GM23338 (cell line): ENCODE measurements at regions not wholly inside any gene's neighbourhood (a gene's known extent, or its start where the extent isn't known, plus 50 kb on each side); places are given as distances from the start of the nearest gene placed in this dataset.

Source experiments
- ATAC-seq: fragments of 200-7000 bp; cut with Tn5 transposase; 3 replicates; pipeline ENCODE4 v1.9.1; 2020
- DNase-seq: peaks from one replicate; pipeline ENCODE4 v3.0.0-alpha.2; 2015; ENCODE audit warnings: low spot score
- H2AFZ ChIP-seq: fragments of 200-600 bp; sonication (generic); 2 replicates; pipeline ENCODE4 v1.8.0; 2016; ENCODE audit warnings: antibody characterized with exemption, mild to moderate bottlenecking, moderate library complexity
- H3F3A ChIP-seq: fragments of 200-600 bp; sonication (generic); replicated peaks from 2 replicates; pipeline ENCODE4 v1.8.0; 2017; ENCODE audit warnings: antibody characterized with exemption, mixed run types, low read depth
- H3K27ac ChIP-seq: fragments of 200-600 bp; sonication (generic); 2 replicates; pipeline ENCODE4 v1.6.1; 2016; ENCODE audit warnings: low read depth
- H3K27me3 ChIP-seq: fragments of 200-600 bp; sonication (generic); 2 replicates; pipeline ENCODE4 v1.8.0; 2016; ENCODE audit warnings: mild to moderate bottlenecking, mixed run types, moderate library complexity; ENCODE audit not compliant: insufficient read depth
- H3K36me3 ChIP-seq: fragments of 200-600 bp; sonication (generic); 2 replicates; pipeline ENCODE4 v1.8.0; 2016; ENCODE audit warnings: mild to moderate bottlenecking; ENCODE audit not compliant: insufficient read depth
- H3K4me1 ChIP-seq: fragments of 200-600 bp; sonication (generic); 2 replicates; pipeline ENCODE4 v1.8.0; 2016; ENCODE audit warnings: mild to moderate bottlenecking, moderate library complexity; ENCODE audit not compliant: insufficient read depth
- H3K4me2 ChIP-seq: fragments of 200-600 bp; sonication (generic); 2 replicates; pipeline ENCODE4 v1.7.1; 2017; ENCODE audit warnings: mixed run types
- H3K4me3 ChIP-seq: fragments of 200-600 bp; sonication (generic); 2 replicates; pipeline ENCODE4 v1.6.1; 2016; ENCODE audit warnings: mixed run types
- H3K79me2 ChIP-seq: fragments of 200-600 bp; sonication (generic); replicated peaks from 2 replicates; pipeline ENCODE4 v1.8.0; 2017; ENCODE audit warnings: mild to moderate bottlenecking; ENCODE audit not compliant: insufficient read depth
- H3K9me2 ChIP-seq: fragments of 200-600 bp; sonication (generic); 2 replicates; pipeline ENCODE4 v1.8.0; 2017; ENCODE audit not compliant: insufficient read depth
- H4K20me1 ChIP-seq: fragments of 200-600 bp; sonication (generic); replicated peaks from 2 replicates; pipeline ENCODE4 v1.8.0; 2017; ENCODE audit warnings: mild to moderate bottlenecking; ENCODE audit not compliant: insufficient read depth
- H3K27ac Mint-ChIP-seq: 2 replicates; pipeline ENCODE4 v1.8.0; 2020; ENCODE audit warnings: inconsistent platforms, mild to moderate bottlenecking, moderate library complexity, mixed read lengths
- H3K27me3 Mint-ChIP-seq: 3 replicates; pipeline ENCODE4 v1.8.0; 2022; ENCODE audit warnings: low read depth, mild to moderate bottlenecking, moderate library complexity, mixed read lengths, inconsistent platforms; ENCODE audit not compliant: insufficient read depth, poor library complexity
- H3K36me3 Mint-ChIP-seq: 3 replicates; pipeline ENCODE4 v1.8.0; 2021; ENCODE audit warnings: low read depth, mild to moderate bottlenecking, inconsistent platforms, moderate library complexity, mixed read lengths
- H3K4me1 Mint-ChIP-seq: 3 replicates; pipeline ENCODE4 v1.8.0; 2020; ENCODE audit warnings: mild to moderate bottlenecking, inconsistent platforms, mixed read lengths
- H3K4me3 Mint-ChIP-seq: 3 replicates; pipeline ENCODE4 v1.8.0; 2021; ENCODE audit warnings: moderate library complexity, mild to moderate bottlenecking, inconsistent platforms, mixed read lengths
- H3K9me3 Mint-ChIP-seq: 3 replicates; pipeline ENCODE4 v1.8.0; 2020; ENCODE audit warnings: moderate library complexity, mild to moderate bottlenecking, inconsistent platforms, mixed read lengths
- CREB1 ChIP-seq: fragments of 250-450 bp; sonication (Bioruptor Pico); IDR thresholded peaks from 2 replicates; pipeline ENCODE4 v1.5.0; 2020; ENCODE audit warnings: low read depth, mild to moderate bottlenecking, moderate library complexity
- EZH2 ChIP-seq: fragments of 200-600 bp; sonication (generic); IDR thresholded peaks from one replicate; pipeline ENCODE4 v1.8.0; 2017; ENCODE audit warnings: antibody characterized with exemption, mild to moderate bottlenecking, low read depth; ENCODE audit not compliant: unreplicated experiment
- EZH2phosphoT487 ChIP-seq: fragments of 200-600 bp; sonication (generic); IDR thresholded peaks from one replicate; pipeline ENCODE4 v1.8.1; 2018; ENCODE audit warnings: antibody characterized with exemption; ENCODE audit not compliant: unreplicated experiment
- JUNB ChIP-seq: IDR thresholded peaks from one replicate; pipeline ENCODE4 v1.6.1; 2016; ENCODE audit warnings: antibody characterized with exemption; ENCODE audit not compliant: unreplicated experiment
- NANOG ChIP-seq: IDR thresholded peaks from 2 replicates; pipeline ENCODE4 v1.6.1; 2016; ENCODE audit warnings: antibody characterized with exemption, borderline replicate concordance
- POLR2AphosphoS5 ChIP-seq: IDR thresholded peaks from 2 replicates; pipeline ENCODE4 v1.6.1; 2016; ENCODE audit warnings: antibody characterized with exemption, low read depth
- STAT1 ChIP-seq: IDR thresholded peaks from one replicate; pipeline ENCODE4 v1.6.1; 2016; ENCODE audit warnings: antibody characterized with exemption; ENCODE audit not compliant: unreplicated experiment
- ZNF114 ChIP-seq: fragments of 250-450 bp; sonication (Bioruptor Pico); IDR thresholded peaks from 2 replicates; pipeline ENCODE4 v1.5.0; 2020; ENCODE audit warnings: mild to moderate bottlenecking, moderate library complexity
- ZNF331 ChIP-seq: fragments of 250-450 bp; sonication (Bioruptor Pico); IDR thresholded peaks from 2 replicates; pipeline ENCODE4 v1.5.0; 2020; ENCODE audit warnings: low read depth, mild to moderate bottlenecking, moderate library complexity
- TF ChIP-seq, protein P1 (sequence below), 2 experiments: fragments of 200-600 bp in 1 of 2; sonication (generic) in 1 of 2; conservative IDR thresholded peaks; 2 replicates each; pipeline versions ENCODE4 v1.5.1 to v1.6.1; 2016 to 2017; ENCODE audit warnings: antibody characterized with exemption in 2 of 2, low read depth in 2 of 2, mild to moderate bottlenecking in 2 of 2, moderate library complexity in 1 of 2
- TF ChIP-seq, protein P2 (sequence below): IDR thresholded peaks from one replicate; pipeline ENCODE4 v1.6.1; 2018; ENCODE audit warnings: antibody characterized with exemption; ENCODE audit not compliant: unreplicated experiment
- TF ChIP-seq, protein P3 (sequence below): IDR thresholded peaks from 2 replicates; pipeline ENCODE4 v1.6.1; 2016; ENCODE audit warnings: antibody characterized with exemption
- TF ChIP-seq, protein P4 (sequence below): fragments of 250-450 bp; sonication (Bioruptor Pico); IDR thresholded peaks from 2 replicates; pipeline ENCODE4 v1.5.0; 2020; ENCODE audit warnings: mild to moderate bottlenecking, moderate library complexity

DNA sequence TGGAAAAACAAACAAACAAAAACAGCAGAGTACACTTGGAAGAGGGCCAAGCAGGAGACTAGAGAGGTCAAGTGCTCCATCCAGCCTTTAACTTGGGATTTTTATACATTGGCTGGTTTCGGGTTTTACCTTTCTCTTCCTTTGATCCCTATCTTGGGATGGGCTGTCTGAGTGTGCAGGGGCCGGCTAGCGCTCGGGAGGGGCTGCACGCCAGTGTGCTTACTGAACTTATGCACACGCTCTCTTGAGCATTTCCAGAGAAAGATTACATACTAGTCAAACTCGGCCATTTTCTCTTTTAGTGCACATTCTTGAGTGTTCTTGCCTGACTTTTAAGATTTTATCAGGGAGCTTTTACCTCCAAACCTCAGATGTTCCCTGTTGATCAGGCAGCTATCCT lies 707.8 kb downstream of the DSC3 start:
- H3K36me3 Mint-ChIP-seq = no peaks in the 10 kb centered on the region
- H3K9me3 Mint-ChIP-seq = no peaks in the 10 kb centered on the region; the same call in 2 of the 3 replicates
- Histone ChIP-seq H4K20me1 (no peaks in the 10 kb centered on the region), H3K4me1 (peaks cover 3% of the 10 kb centered on the region; the same call in 1 of the 2 replicates), H3K4me3 (no peak overlapping the region), H3K79me2 (no peaks in the 10 kb centered on the region), H3K27me3 (no peaks in the 10 kb centered on the region), H3K36me3 (no peaks in the 10 kb centered on the region), H3K4me2 (no peak overlapping the region), H3F3A (no peaks in the 10 kb centered on the region), H3K9me2 (no peaks in the 10 kb centered on the region), H2AFZ (peak overlapping the region; percentile 4; the same call in 1 of the 2 replicates), H3K27ac (no peak overlapping the region)
- H3K27ac Mint-ChIP-seq = no peak overlapping the region
- peaks cover 10% of the 10 kb centered on the region; the same call in 2 of the 3 replicates for H3K4me1 Mint-ChIP-seq
- H3K27me3 Mint-ChIP-seq = no peaks in the 10 kb centered on the region
- H3K4me3 Mint-ChIP-seq = no peak overlapping the region
- TF ChIP-seq, protein P1, sequence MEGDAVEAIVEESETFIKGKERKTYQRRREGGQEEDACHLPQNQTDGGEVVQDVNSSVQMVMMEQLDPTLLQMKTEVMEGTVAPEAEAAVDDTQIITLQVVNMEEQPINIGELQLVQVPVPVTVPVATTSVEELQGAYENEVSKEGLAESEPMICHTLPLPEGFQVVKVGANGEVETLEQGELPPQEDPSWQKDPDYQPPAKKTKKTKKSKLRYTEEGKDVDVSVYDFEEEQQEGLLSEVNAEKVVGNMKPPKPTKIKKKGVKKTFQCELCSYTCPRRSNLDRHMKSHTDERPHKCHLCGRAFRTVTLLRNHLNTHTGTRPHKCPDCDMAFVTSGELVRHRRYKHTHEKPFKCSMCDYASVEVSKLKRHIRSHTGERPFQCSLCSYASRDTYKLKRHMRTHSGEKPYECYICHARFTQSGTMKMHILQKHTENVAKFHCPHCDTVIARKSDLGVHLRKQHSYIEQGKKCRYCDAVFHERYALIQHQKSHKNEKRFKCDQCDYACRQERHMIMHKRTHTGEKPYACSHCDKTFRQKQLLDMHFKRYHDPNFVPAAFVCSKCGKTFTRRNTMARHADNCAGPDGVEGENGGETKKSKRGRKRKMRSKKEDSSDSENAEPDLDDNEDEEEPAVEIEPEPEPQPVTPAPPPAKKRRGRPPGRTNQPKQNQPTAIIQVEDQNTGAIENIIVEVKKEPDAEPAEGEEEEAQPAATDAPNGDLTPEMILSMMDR (conservative IDR thresholded peaks at IDR 0.05; ENCODE audit: low read depth in 2 of 2) = no peak
- TF ChIP-seq, protein P2, sequence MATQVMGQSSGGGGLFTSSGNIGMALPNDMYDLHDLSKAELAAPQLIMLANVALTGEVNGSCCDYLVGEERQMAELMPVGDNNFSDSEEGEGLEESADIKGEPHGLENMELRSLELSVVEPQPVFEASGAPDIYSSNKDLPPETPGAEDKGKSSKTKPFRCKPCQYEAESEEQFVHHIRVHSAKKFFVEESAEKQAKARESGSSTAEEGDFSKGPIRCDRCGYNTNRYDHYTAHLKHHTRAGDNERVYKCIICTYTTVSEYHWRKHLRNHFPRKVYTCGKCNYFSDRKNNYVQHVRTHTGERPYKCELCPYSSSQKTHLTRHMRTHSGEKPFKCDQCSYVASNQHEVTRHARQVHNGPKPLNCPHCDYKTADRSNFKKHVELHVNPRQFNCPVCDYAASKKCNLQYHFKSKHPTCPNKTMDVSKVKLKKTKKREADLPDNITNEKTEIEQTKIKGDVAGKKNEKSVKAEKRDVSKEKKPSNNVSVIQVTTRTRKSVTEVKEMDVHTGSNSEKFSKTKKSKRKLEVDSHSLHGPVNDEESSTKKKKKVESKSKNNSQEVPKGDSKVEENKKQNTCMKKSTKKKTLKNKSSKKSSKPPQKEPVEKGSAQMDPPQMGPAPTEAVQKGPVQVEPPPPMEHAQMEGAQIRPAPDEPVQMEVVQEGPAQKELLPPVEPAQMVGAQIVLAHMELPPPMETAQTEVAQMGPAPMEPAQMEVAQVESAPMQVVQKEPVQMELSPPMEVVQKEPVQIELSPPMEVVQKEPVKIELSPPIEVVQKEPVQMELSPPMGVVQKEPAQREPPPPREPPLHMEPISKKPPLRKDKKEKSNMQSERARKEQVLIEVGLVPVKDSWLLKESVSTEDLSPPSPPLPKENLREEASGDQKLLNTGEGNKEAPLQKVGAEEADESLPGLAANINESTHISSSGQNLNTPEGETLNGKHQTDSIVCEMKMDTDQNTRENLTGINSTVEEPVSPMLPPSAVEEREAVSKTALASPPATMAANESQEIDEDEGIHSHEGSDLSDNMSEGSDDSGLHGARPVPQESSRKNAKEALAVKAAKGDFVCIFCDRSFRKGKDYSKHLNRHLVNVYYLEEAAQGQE = no peak
- TF ChIP-seq ZNF331 (CRISPR knock-in tag) = no peak
- no peak for TF ChIP-seq EZH2phosphoT487
- TF ChIP-seq CREB1 = no peak
- TF ChIP-seq NANOG = no peak
- TF ChIP-seq, protein P3, sequence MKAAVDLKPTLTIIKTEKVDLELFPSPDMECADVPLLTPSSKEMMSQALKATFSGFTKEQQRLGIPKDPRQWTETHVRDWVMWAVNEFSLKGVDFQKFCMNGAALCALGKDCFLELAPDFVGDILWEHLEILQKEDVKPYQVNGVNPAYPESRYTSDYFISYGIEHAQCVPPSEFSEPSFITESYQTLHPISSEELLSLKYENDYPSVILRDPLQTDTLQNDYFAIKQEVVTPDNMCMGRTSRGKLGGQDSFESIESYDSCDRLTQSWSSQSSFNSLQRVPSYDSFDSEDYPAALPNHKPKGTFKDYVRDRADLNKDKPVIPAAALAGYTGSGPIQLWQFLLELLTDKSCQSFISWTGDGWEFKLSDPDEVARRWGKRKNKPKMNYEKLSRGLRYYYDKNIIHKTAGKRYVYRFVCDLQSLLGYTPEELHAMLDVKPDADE = no peak
- no peak for TF ChIP-seq STAT1
- TF ChIP-seq ZNF114 (CRISPR knock-in tag) = no peak
- no peak for TF ChIP-seq POLR2AphosphoS5
- no peak for TF ChIP-seq EZH2
- TF ChIP-seq, protein P4, sequence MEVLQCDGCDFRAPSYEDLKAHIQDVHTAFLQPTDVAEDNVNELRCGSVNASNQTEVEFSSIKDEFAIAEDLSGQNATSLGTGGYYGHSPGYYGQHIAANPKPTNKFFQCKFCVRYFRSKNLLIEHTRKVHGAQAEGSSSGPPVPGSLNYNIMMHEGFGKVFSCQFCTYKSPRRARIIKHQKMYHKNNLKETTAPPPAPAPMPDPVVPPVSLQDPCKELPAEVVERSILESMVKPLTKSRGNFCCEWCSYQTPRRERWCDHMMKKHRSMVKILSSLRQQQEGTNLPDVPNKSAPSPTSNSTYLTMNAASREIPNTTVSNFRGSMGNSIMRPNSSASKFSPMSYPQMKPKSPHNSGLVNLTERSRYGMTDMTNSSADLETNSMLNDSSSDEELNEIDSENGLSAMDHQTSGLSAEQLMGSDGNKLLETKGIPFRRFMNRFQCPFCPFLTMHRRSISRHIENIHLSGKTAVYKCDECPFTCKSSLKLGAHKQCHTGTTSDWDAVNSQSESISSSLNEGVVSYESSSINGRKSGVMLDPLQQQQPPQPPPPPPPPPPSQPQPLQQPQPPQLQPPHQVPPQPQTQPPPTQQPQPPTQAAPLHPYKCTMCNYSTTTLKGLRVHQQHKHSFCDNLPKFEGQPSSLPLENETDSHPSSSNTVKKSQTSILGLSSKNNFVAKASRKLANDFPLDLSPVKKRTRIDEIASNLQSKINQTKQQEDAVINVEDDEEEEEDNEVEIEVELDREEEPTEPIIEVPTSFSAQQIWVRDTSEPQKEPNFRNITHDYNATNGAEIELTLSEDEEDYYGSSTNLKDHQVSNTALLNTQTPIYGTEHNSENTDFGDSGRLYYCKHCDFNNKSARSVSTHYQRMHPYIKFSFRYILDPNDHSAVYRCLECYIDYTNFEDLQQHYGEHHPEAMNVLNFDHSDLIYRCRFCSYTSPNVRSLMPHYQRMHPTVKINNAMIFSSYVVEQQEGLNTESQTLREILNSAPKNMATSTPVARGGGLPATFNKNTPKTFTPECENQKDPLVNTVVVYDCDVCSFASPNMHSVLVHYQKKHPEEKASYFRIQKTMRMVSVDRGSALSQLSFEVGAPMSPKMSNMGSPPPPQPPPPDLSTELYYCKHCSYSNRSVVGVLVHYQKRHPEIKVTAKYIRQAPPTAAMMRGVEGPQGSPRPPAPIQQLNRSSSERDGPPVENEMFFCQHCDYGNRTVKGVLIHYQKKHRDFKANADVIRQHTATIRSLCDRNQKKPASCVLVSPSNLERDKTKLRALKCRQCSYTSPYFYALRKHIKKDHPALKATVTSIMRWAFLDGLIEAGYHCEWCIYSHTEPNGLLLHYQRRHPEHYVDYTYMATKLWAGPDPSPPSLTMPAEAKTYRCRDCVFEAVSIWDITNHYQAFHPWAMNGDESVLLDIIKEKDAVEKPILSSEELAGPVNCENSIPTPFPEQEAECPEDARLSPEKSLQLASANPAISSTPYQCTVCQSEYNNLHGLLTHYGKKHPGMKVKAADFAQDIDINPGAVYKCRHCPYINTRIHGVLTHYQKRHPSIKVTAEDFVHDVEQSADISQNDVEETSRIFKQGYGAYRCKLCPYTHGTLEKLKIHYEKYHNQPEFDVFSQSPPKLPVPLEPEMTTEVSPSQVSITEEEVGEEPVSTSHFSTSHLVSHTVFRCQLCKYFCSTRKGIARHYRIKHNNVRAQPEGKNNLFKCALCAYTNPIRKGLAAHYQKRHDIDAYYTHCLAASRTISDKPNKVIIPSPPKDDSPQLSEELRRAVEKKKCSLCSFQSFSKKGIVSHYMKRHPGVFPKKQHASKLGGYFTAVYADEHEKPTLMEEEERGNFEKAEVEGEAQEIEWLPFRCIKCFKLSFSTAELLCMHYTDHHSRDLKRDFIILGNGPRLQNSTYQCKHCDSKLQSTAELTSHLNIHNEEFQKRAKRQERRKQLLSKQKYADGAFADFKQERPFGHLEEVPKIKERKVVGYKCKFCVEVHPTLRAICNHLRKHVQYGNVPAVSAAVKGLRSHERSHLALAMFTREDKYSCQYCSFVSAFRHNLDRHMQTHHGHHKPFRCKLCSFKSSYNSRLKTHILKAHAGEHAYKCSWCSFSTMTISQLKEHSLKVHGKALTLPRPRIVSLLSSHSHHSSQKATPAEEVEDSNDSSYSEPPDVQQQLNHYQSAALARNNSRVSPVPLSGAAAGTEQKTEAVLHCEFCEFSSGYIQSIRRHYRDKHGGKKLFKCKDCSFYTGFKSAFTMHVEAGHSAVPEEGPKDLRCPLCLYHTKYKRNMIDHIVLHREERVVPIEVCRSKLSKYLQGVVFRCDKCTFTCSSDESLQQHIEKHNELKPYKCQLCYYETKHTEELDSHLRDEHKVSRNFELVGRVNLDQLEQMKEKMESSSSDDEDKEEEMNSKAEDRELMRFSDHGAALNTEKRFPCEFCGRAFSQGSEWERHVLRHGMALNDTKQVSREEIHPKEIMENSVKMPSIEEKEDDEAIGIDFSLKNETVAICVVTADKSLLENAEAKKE (CRISPR knock-in tag) = no peak
- no peak for TF ChIP-seq JUNB
- DNase-seq (no peak), ATAC-seq (no peak)
